ENCODE measurements at regions not wholly inside any gene's neighbourhood (a gene's known extent, or its start where the extent isn't known, plus 50 kb on each side); places are given as distances from the start of the nearest gene placed in this dataset.

DNA sequence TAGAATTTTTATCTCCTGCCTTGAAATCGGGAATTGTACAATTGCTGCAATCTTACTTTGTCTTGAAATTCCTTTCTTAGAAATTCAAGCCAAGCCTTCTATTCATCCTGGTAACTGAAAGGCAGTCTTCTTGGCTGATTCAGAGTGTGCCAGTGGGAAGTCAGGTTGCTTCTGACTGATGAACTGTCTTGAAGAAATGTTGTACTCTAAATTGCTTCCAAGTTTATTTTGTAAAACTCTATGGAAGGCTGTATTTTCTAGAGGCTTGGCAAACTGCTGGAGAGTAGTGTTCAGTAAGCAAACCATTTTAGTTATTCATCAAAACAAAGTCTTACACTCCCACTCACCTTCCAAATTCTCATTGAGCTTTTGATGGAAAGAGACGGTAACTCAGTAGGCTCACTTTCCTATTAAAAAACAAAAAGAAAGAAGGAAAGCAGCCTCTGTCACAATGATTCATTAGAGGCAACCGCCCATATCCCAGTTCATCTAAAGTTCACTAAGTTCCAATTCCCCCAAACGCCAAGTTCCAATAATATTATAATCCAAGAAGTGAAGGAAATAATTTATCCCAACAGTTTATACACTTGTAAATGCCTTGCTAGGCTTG, 187.9 kb upstream of the MALRD1 start:
- TF ChIP-seq, protein P1, sequence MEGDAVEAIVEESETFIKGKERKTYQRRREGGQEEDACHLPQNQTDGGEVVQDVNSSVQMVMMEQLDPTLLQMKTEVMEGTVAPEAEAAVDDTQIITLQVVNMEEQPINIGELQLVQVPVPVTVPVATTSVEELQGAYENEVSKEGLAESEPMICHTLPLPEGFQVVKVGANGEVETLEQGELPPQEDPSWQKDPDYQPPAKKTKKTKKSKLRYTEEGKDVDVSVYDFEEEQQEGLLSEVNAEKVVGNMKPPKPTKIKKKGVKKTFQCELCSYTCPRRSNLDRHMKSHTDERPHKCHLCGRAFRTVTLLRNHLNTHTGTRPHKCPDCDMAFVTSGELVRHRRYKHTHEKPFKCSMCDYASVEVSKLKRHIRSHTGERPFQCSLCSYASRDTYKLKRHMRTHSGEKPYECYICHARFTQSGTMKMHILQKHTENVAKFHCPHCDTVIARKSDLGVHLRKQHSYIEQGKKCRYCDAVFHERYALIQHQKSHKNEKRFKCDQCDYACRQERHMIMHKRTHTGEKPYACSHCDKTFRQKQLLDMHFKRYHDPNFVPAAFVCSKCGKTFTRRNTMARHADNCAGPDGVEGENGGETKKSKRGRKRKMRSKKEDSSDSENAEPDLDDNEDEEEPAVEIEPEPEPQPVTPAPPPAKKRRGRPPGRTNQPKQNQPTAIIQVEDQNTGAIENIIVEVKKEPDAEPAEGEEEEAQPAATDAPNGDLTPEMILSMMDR (IDR thresholded peaks at IDR 0.05) = no peak
- no peak for TF ChIP-seq POLR2A (IDR thresholded peaks at IDR 0.05)

Data from testis (tissue), 2 donors.